HCT116 (cell line): ENCODE measurements at regions not wholly inside any gene's neighbourhood (a gene's known extent, or its start where the extent isn't known, plus 50 kb on each side); places are given as distances from the start of the nearest gene placed in this dataset.

Experiments
- ATAC-seq: fragments of 200-7000 bp; cut with Tn5 transposase; 2 replicates; pipeline ENCODE4 v1.9.1; 2020; ENCODE audit warnings: mild to moderate bottlenecking, moderate library complexity
- BruUV-seq: library from RNA; stranded (reverse); fragments of 400-500 nt; replicated peaks from 2 replicates; lab custom pipeline; 2021; lab: Mats Ljungman, UMichigan
- CTCF ChIA-PET: fragments of 300-600 bp; sonication (Branson Sonifier 250); formaldehyde crosslinking; loops from one replicate; lab custom pipeline; 2021; ENCODE audit warnings: antibody characterized with exemption; lab: Charles Lee
- POLR2A ChIA-PET: fragments of 300-600, 350-600 bp; sonication (Branson Sonifier 250); formaldehyde crosslinking; loops from one replicate; lab custom pipeline; 2021; ENCODE audit warnings: antibody characterized with exemption; lab: Charles Lee
- RAD21 ChIA-PET, 2 experiments: fragments of 300-600 bp; sonication (Branson Sonifier 250); formaldehyde crosslinking; loops; one replicate each; lab custom pipeline; 2023; ENCODE audit warnings: low total read pairs in 2 of 2; ENCODE audit not compliant: uncharacterized antibody in 2 of 2, unreplicated experiment in 2 of 2, low non-redundant PET in 1 of 2; lab: Charles Lee
- DNase-seq: peaks from one replicate; pipeline ENCODE4 v3.0.0-alpha.2; 2010; ENCODE audit warnings: low read depth, low spot score
- H2AFZ ChIP-seq: fragments of 200-600 bp; shearing (Covaris generic), sonication (generic); 2 replicates; pipeline ENCODE4 v1.6.1; 2017; ENCODE audit warnings: low read depth, mixed run types, mixed read lengths, antibody characterized with exemption, low read length; ENCODE audit not compliant: poor library complexity, severe bottlenecking
- H3K27ac ChIP-seq: 2 replicates; pipeline ENCODE4 v1.5.1; 2012; ENCODE audit warnings: low read depth, low read length
- H3K27me3 ChIP-seq: fragments of 200-600 bp; sonication (generic); 2 replicates; pipeline ENCODE4 v1.6.1; 2016; ENCODE audit warnings: mixed run types, low read length, mixed read lengths; ENCODE audit not compliant: insufficient read depth
- H3K36me3 ChIP-seq, 2 experiments: fragments of 200-500 bp in 1 of 2; fragments of 200-600 bp in 1 of 2; sonication (Bioruptor generic) in 1 of 2; sonication (generic) in 1 of 2; 2 replicates each; pipeline versions ENCODE4 v1.5.1 to v1.6.1; 2014 to 2016; ENCODE audit warnings: low read length in 2 of 2, inconsistent platforms in 1 of 2, mixed read lengths in 1 of 2, mixed run types in 1 of 2; ENCODE audit not compliant: insufficient read depth in 2 of 2, control insufficient read depth in 1 of 2
- H3K4me1 ChIP-seq, 2 experiments: fragments of 200-600 bp in 1 of 2; sonication (generic) in 1 of 2; 2 replicates each; pipeline versions ENCODE4 v1.5.1 to v1.6.1; 2012 to 2017; ENCODE audit warnings: low read length in 2 of 2, inconsistent platforms in 1 of 2, mild to moderate bottlenecking in 1 of 2, mixed read lengths in 1 of 2, mixed run types in 1 of 2, moderate library complexity in 1 of 2; ENCODE audit not compliant: insufficient read depth in 2 of 2, control insufficient read depth in 1 of 2
- H3K4me2 ChIP-seq: fragments of 200-600 bp; sonication (generic); 2 replicates; pipeline ENCODE4 v1.6.1; 2017; ENCODE audit warnings: mixed run types, low read length, mixed read lengths
- H3K4me3 ChIP-seq, 2 experiments: fragments of 200-600 bp in 1 of 2; sonication (generic) in 1 of 2; replicated peaks in 1 of 2; 2 replicates each; pipeline ENCODE4 v1.5.1; 2011 to 2016; ENCODE audit warnings: low read length in 2 of 2, control low read depth in 1 of 2, low read depth in 1 of 2, mild to moderate bottlenecking in 1 of 2, mixed read lengths in 1 of 2, mixed run types in 1 of 2
- H3K79me2 ChIP-seq: fragments of 200-600 bp; sonication (generic); 2 replicates; pipeline ENCODE4 v1.6.1; 2017; ENCODE audit warnings: mild to moderate bottlenecking, mixed run types, low read length, moderate library complexity, mixed read lengths; ENCODE audit not compliant: insufficient read depth
- H3K9ac ChIP-seq: fragments of 200-600 bp; sonication (generic); 2 replicates; pipeline ENCODE4 v1.6.1; 2016; ENCODE audit warnings: low read length, mixed read lengths
- H3K9me2 ChIP-seq: fragments of 200-600 bp; sonication (generic), shearing (Covaris generic); 2 replicates; pipeline ENCODE4 v1.6.1; 2017; ENCODE audit warnings: mixed run types, mild to moderate bottlenecking, moderate library complexity; ENCODE audit not compliant: insufficient read depth
- H3K9me3 ChIP-seq, 2 experiments: fragments of 200-500 bp in 1 of 2; fragments of 200-600 bp in 1 of 2; sonication (Bioruptor generic) in 1 of 2; sonication (generic) in 1 of 2; 2 replicates each; pipeline ENCODE4 v1.6.1; 2014 to 2017; ENCODE audit warnings: low read length in 2 of 2, mixed read lengths in 2 of 2, inconsistent platforms in 1 of 2, low read depth in 1 of 2, mild to moderate bottlenecking in 1 of 2, mixed run types in 1 of 2, moderate library complexity in 1 of 2; ENCODE audit not compliant: control insufficient read depth in 1 of 2, insufficient read depth in 1 of 2
- H4K20me1 ChIP-seq: fragments of 200-600 bp; sonication (generic), shearing (Covaris generic); 2 replicates; pipeline ENCODE4 v1.6.1; 2017; ENCODE audit warnings: mixed run types, mild to moderate bottlenecking, moderate library complexity; ENCODE audit not compliant: insufficient read depth
- RAD21 ChIP-seq: IDR thresholded peaks from 2 replicates; pipeline ENCODE4 v1.6.1; 2012; ENCODE audit warnings: low read depth, mild to moderate bottlenecking
- REST ChIP-seq: IDR thresholded peaks from 2 replicates; pipeline ENCODE4 v1.6.1; 2012; ENCODE audit warnings: low read depth
- intact Hi-C: fragments of 100-400 bp; cut with micrococcal nuclease; formaldehyde crosslinking; loops from 2 replicates; pipeline ENCODE4 v1.10.0; 2022

- TF ChIP-seq REST = no peak
Observed at GRCh38 chr10:2858452-2858851, 208.9 kb upstream of the PFKP start (continued).

DNA sequence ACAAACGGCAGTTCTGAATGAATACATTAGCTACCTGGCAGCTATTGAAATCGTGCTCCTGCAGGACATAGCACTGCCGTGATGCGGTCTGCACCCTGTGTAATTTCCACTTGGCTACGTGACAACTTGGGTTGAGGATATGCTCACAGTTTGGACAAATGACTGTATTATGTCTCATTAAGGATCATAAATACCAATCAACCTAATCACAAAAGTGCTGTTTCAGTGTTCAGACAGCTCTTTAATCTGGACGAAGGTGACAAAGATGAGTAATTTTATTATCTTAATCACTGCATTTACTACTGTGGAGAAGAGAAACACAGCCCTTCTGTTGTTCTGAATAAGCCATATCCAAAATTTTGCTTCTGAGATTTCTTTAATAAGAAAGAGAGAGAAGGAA is 210.8 kb upstream of the PFKP start:
- RAD21 ChIA-PET = no interaction called here
- ATAC-seq = no peak
- H3K4me2 ChIP-seq = no peak overlapping the region
- no peak overlapping the region for H3K4me3 ChIP-seq
- no TSS peak for BruUV-seq
- DNase-seq = no peak
- POLR2A ChIA-PET = no interaction called here
- H3K9me3 ChIP-seq = no peaks in the 10 kb centered on the region
- TF ChIP-seq RAD21 = no peak
- H2AFZ ChIP-seq = no peak overlapping the region
- no peaks in the 10 kb centered on the region for H3K79me2 ChIP-seq
- H3K9ac ChIP-seq = no peak overlapping the region
- no peak overlapping the region for H3K27ac ChIP-seq
- no peaks in the 10 kb centered on the region for H3K36me3 ChIP-seq
- no peaks in the 10 kb centered on the region for H4K20me1 ChIP-seq
- intact Hi-C loops = no loop called here
- CTCF ChIA-PET = no interaction called here
- no peaks in the 10 kb centered on the region for H3K9me2 ChIP-seq
- H3K4me1 ChIP-seq = no peaks in the 10 kb centered on the region
- peaks cover 52% of the 10 kb centered on the region for H3K27me3 ChIP-seq
